LNCAP (cell line): ENCODE measurements at regions not wholly inside any gene's neighbourhood (a gene's known extent, or its start where the extent isn't known, plus 50 kb on each side); places are given as distances from the start of the nearest gene placed in this dataset.

ENCODE experiments used
- CTCF ChIP-seq: fragments of 450-650 bp; IDR thresholded peaks from 2 replicates; pipeline ENCODE4 v1.5.1; 2017; ENCODE audit warnings: mild to moderate bottlenecking

- no peak for TF ChIP-seq CTCF
Measured at GRCh38 chr2:65710356-65710755, 278.0 kb upstream of the SPRED2 start.

- TF ChIP-seq CTCF, result no peak
Measured at GRCh38 chr2:65708086-65708485, 275.7 kb upstream of the SPRED2 start.

GRCh38 chr2:65706411-65706810 is 274.0 kb upstream of the SPRED2 start:
- no peak for TF ChIP-seq CTCF

GRCh38 chr2:65701191-65701590 is 268.8 kb upstream of the SPRED2 start:
- no peak for TF ChIP-seq CTCF

GRCh38 chr2:65700720-65701119 is 268.3 kb upstream of the SPRED2 start:
- no peak for TF ChIP-seq CTCF

GRCh38 chr2:65700004-65700651 is 267.7 kb upstream of the SPRED2 start:
- TF ChIP-seq CTCF, result no peak

- TF ChIP-seq CTCF, result no peak
Measured at GRCh38 chr2:65691816-65692215, 259.4 kb upstream of the SPRED2 start.
